ENCODE measurements at regions not wholly inside any gene's neighbourhood (a gene's known extent, or its start where the extent isn't known, plus 50 kb on each side); places are given as distances from the start of the nearest gene placed in this dataset.

- Histone ChIP-seq H4K5ac (ENCODE audit: insufficient read length, low read depth, low read length) (no peak overlapping the region), H3K56ac (replicated peaks; ENCODE audit: insufficient read length, low read depth, low read length) (no peak overlapping the region), H3K27me3 (replicated peaks in 1 of 4; ENCODE audit: control insufficient read depth in 3 of 4, extremely low read depth in 1 of 4, insufficient read depth in 3 of 4, low read length in 3 of 4) (peaks cover 0 to 3% (median 0%) of the 10 kb centered on the region in 4 experiments; a peak in 2 of 7 replicates), H3K4me1 (replicated peaks in 1 of 4; ENCODE audit: control insufficient read depth in 3 of 4, insufficient read depth in 4 of 4, low read length in 3 of 4) (no peaks in the 10 kb centered on the region), H3K18ac (ENCODE audit: extremely low read depth, low read length) (no peak overlapping the region), H2BK20ac (ENCODE audit: low read length) (no peak overlapping the region), H3K27ac (ENCODE audit: low read depth, low read length) (no peak overlapping the region), H4K91ac (replicated peaks; ENCODE audit: insufficient read length, low read length) (no peak overlapping the region), H3K4me3 (ENCODE audit: extremely low read depth in 1 of 4, insufficient read depth in 2 of 4, low read depth in 3 of 4, low read length in 4 of 4) (no peak overlapping the region), H3K79me1 (ENCODE audit: low read depth, low read length) (no peaks in the 10 kb centered on the region; the same call in 1 of the 2 replicates), H3K23ac (ENCODE audit: insufficient read length) (no peak overlapping the region), H3K4me2 (ENCODE audit: insufficient read depth in 1 of 2, low read depth in 2 of 2, low read length in 2 of 2) (no peak overlapping the region), H3K9me3 (ENCODE audit: insufficient read depth in 2 of 2, low read depth in 1 of 2, low read length in 1 of 2) (no peaks in the 10 kb centered on the region), H3K79me2 (ENCODE audit: control insufficient read depth in 1 of 2, insufficient read depth in 2 of 2, low read length in 2 of 2) (no peaks in the 10 kb centered on the region), H3K4ac (replicated peaks; ENCODE audit: insufficient read length, low read depth, low read length) (no peak overlapping the region), H2AFZ (ENCODE audit: low read length) (no peak overlapping the region), H3K9ac (replicated peaks in 1 of 4; ENCODE audit: extremely low read depth in 1 of 4, low read depth in 3 of 4, low read length in 3 of 4) (no peak overlapping the region), H2BK5ac (ENCODE audit: low read depth, low read length) (no peak overlapping the region), H3K36me3 (ENCODE audit: control insufficient read depth in 2 of 4, insufficient read depth in 4 of 4, low read length in 3 of 4) (no peaks in the 10 kb centered on the region), H3K23me2 (ENCODE audit: low read depth, low read length) (no peaks in the 10 kb centered on the region), H2AK5ac (ENCODE audit: low read depth, low read length) (no peak overlapping the region), H2BK12ac (ENCODE audit: low read depth, low read length) (no peak overlapping the region), H2BK15ac (ENCODE audit: low read length) (no peak overlapping the region), H4K20me1 (replicated peaks in 1 of 2; ENCODE audit: control insufficient read depth in 1 of 2, insufficient read depth in 2 of 2, low read length in 2 of 2) (no peaks in the 10 kb centered on the region), H2BK120ac (replicated peaks; ENCODE audit: low read depth, low read length) (no peak overlapping the region), H3K14ac (ENCODE audit: insufficient read length) (no peak overlapping the region), H4K8ac (ENCODE audit: extremely low read depth, insufficient read depth, low read length) (no peak overlapping the region)
- ChIA-PET POLR2A (ENCODE audit: partially characterized antibody) (no interaction called here), CTCF (ENCODE audit: partially characterized antibody) (interaction anchor here (0.8 to 1.3 kb wide), 4 partner anchors 12 to 94 kb away, joined by 3 to 5 read pairs (median 4); no protein-coding TSS in a partner anchor)
- 90% methylated on average over 2 of the region's 2 CpGs; no CpG with 5 or more reads in 1 of the 2 experiments for WGBS, 2 experiments (ENCODE audit: extremely low coverage in 1 of 2, insufficient coverage in 1 of 2, insufficient read length in 1 of 2, insufficient replicate concordance in 2 of 2, low coverage in 1 of 2, low lambda C conversion rate in 2 of 2, missing lambda C conversion rate in 1 of 2)
- TF ChIP-seq SP4 (IDR thresholded peaks at IDR 0.05; ENCODE audit: low read length) (no peak), USF2 (IDR thresholded peaks at IDR 0.05; ENCODE audit: low read length) (no peak), BCL11A (IDR thresholded peaks at IDR 0.05; ENCODE audit: low read depth in 2 of 2, low read length in 2 of 2) (no peak), NANOG (IDR thresholded peaks at IDR 0.05; ENCODE audit: insufficient read depth, low read depth, low read length, poor library complexity, severe bottlenecking) (no peak), BRCA1 (IDR thresholded peaks at IDR 0.05; ENCODE audit: low read depth, low read length) (no peak), SIN3A (conservative IDR thresholded peaks at IDR 0.05 in 1 of 2, IDR thresholded peaks at IDR 0.05 in 1 of 2; ENCODE audit: low read depth in 1 of 2, low read length in 2 of 2) (no peak), POLR2A (IDR thresholded peaks at IDR 0.05; ENCODE audit: control extremely low read depth in 1 of 2, low read depth in 2 of 2, low read length in 2 of 2) (no peak), EZH2 (IDR thresholded peaks at IDR 0.05; ENCODE audit: low read depth, low read length, severe bottlenecking) (no peak), PHF8 (conservative IDR thresholded peaks at IDR 0.05; ENCODE audit: low read depth, low read length) (no peak), RBBP5 (IDR thresholded peaks at IDR 0.05; ENCODE audit: borderline replicate concordance, low read depth, low read length) (no peak), TBP (IDR thresholded peaks at IDR 0.05; ENCODE audit: low read depth, low read length) (no peak)
- DNase-seq (ENCODE audit: low read depth in 1 of 2, low spot score in 2 of 2) (no peak), FAIRE-seq (no peak)
These were observed 87.2 kb upstream of the CISTR start for GRCh38 chr12:53838978-53839377.

All from H1 (cell line).